Dermis microvascular lymphatic vessel endothelial cell (primary cell): ENCODE measurements at regions not wholly inside any gene's neighbourhood (a gene's known extent, or its start where the extent isn't known, plus 50 kb on each side); places are given as distances from the start of the nearest gene placed in this dataset.
"Not testable (repeated sequence)": the region's sequence is repeated elsewhere in the genome, so short reads cannot be mapped to it uniquely, and the experiment has no call there.

Experiments used
- DNase-seq, 2 donors: peaks; one replicate each; pipeline versions ENCODE4 v3.0.0 to v3.0.0-alpha.2; 2010; ENCODE audit warnings: low read depth in 2 of 2

GRCh38 chr10:55163388-55163979 lies 362.5 kb upstream of the PCDH15 start:
- no peak for DNase-seq

GRCh38 chr10:55162321-55162720 lies 361.3 kb upstream of the PCDH15 start:
- DNase-seq = not testable (repeated sequence)

DNA sequence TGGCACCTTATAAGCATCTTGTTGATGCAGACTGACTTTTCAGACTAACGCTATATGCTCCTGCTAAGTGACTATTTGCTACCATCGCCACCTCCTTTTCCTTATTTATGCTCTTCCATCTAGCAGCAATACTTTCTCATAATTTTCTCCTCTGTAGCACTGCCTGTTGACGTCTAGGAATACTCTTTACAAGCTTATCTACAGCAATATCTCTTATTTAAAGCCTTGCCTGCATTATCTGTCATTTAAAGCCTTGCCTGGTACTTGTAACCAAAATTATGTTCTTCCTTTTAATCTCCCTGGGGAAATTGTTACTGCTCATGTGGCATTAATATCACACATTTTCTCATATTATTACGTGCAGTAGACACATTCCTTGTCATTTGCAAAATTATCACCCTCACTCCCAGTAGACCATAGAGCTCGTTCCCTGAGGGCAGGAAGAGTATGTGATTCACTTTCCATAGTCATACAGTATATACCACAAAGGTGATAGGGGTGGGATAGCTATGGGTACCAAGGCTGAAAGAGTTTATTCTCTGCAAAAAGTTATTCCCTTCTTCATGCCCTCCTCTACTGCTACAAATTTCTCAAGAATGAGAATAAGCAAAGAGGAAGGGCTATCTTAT lies 359.7 kb upstream of the PCDH15 start:
- no peak for DNase-seq

GRCh38 chr10:55158633-55159032 lies 357.6 kb upstream of the PCDH15 start:
- DNase-seq = no peak

DNA sequence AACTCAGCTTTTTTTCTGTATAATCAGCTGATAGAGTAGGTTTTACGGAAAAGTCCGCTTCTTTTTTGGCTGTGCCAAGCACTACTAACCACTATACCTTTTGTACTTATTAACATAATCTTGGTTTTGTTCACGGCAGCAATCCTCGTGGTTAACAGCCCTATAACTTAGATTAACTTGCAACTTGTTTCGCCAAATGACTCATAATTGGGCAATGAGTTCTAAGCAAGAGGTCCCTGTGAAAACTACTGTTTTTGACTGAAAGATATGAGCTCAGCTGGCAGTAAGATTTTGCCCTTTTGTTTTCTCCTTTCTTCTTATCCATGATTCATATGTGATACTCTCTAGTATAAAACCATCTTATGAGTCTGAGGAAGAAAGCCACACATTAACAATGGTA lies 345.0 kb upstream of the PCDH15 start:
- no peak for DNase-seq

- DNase-seq = no peak
These were observed 343.0 kb upstream of the PCDH15 start for GRCh38 chr10:55144001-55144400.

DNA sequence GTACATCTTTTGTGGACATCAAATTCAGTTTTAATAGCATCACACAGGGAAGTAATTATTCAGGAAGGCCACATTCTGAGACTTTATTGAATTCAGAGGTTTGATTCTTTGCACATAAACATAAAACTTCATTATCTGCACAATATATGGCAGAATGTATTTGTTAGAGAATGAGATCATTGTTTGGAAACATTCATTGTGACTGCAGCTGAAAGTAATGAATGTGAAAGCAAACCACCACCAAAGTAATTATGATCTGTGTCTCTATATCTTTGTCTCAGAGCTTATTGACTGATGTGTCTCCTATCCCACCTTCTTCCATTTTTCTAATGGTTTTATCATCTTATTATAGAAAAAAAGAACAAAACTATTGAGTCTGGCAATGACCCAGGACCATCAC lies 340.9 kb upstream of the PCDH15 start:
- DNase-seq = no peak

DNA sequence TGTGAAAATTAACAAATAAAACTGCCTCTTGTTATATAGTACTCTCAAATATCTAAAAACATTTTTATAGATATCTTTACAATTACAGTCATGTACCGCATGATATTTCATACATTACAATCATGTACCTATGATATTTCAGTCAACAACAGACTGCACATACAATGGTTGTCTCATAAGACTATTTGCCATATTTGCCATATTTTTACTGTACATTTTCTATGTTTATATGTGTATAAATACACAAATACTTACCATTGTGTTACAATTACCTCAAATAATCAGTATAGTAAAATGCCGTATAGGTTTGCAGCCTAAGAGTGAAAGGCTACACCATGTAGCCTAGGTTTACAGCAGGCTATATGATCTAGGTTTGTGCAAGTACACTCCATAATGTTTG lies 336.0 kb upstream of the PCDH15 start:
- DNase-seq = no peak

DNA sequence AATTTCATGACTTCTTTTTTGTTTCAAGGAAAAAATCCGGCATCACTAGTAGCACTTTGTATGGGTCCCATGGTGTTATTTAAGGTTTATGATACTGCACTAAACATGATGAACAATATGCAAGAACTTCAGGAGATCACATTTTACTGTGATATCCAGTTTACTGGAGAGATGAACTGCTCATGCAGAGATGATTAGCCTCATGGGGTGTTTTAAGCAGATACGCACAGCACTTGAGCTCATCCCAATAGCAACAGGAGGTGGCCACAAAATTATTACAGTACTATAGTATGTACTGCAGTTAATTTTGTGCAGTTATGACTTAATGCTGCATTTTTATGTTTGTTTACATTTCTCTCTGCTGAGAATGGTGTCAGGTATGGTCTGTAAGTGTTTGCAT lies 303.7 kb upstream of the PCDH15 start:
- DNase-seq = no peak

DNA sequence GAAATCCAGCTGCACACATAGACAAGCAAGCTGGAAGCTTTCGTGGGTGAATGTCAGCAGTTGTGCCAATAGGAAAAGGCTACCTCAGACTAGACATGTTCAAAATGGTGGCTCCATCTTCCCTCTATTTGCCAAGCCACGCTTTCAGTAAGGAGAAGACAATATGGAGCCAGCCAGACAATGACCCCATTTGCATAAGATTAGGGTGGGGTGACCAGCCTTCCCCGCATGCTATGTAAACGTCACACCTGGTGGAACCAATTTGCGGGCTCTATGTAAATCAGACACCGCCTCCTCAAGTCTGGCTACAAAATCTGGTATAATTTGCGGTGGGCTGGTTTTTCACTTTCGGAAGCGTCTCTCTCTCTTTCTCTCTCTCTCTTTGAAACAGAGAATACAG lies 297.4 kb upstream of the PCDH15 start:
- DNase-seq = no peak

DNA sequence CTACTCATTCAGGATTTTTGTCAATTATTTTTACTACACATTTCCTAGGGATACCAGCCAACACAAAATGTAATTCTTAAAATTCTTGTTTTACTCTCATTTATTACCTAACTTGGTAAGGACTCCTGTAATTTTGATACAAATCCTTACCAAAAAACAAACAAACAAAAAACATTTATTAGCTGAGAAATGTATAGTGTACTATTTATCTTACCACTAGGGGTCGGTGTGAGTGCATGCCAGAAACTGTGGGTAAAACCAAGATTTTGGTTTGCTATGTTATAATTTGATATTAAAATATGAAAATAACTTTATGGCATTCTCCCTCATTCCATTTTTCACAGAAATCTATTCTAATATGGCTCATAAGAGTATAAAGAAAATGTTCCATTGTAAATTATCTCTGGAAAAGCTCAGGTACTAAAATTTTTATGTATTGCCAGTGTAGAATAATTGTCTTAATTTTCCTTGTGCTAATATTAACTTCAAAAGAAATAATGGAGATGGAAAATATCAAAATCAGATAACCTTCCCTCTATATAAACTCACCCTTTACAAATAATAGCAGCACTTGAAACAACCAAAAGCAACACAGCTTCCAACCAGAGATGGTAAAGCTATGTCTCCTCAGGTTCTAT lies 290.8 kb upstream of the PCDH15 start:
- DNase-seq = peak in 1 of 2 donors; percentile 2

GRCh38 chr10:55078121-55078520 lies 277.1 kb upstream of the PCDH15 start:
- no peak for DNase-seq

- no peak for DNase-seq
These were observed 264.2 kb upstream of the PCDH15 start for GRCh38 chr10:55065185-55065584.

DNA sequence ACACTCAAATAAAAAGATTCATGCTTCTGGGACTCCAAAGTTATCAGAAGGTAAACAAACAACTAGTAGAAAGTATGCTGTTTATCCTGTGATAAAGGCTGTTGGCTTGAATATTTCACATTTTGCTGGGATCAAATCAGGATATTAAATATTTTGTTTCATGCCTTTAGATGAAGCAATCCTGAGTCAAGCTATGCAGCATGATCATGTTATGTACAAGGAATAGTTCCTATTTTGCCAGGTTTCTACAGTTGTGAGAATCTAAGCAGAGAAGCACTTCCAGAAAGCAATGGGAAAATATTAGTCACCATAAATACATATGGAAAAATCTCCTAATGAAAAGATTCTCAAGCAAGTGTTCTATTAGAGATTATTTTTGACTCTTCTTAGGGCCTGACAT lies 262.8 kb upstream of the PCDH15 start:
- DNase-seq = no peak

DNA sequence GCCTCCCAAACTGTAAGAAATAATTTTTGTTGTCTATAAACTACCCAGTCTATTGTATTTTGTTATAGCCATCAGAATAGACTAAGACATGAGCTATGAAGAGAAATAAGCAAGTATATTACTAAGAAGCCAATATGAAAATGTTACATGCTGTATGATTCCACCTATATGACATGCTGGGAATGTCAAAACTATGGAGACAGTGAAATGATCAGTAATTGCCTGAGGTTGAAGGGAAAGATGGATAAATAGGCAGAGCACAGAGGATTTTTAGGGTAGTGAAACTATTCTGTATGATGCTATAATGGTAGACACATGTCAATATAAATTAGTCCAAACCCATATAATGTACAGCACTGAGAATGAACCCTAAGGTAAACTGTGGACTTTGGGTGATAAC lies 261.3 kb upstream of the PCDH15 start:
- no peak for DNase-seq

GRCh38 chr10:55058800-55059199 lies 257.8 kb upstream of the PCDH15 start:
- DNase-seq = no peak

GRCh38 chr10:55051515-55051914 lies 250.5 kb upstream of the PCDH15 start:
- no peak for DNase-seq

- no peak for DNase-seq
These were observed 247.9 kb upstream of the PCDH15 start for GRCh38 chr10:55048830-55049498.

DNA sequence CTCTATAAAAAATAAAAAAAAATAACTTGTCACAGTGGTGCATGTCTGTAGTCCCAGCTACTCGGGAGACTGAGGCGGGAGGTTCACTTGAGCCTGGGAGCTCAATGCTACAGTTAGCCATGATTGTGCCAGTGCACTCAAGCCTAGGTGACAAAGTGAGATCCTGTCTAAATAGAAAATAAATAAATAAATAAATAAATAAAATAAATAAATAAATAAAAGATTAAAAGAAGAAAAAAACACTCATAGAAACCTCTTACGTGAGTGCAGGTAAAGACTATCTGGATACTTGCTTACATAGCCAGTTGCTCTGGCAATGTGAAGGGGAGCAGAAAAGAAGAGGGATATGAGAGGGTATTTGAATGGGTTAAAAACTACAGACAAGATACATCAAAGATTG lies 242.5 kb upstream of the PCDH15 start:
- DNase-seq = no peak

GRCh38 chr10:55033061-55033460 lies 232.0 kb upstream of the PCDH15 start:
- DNase-seq = no peak

GRCh38 chr10:55024713-55025112 lies 223.7 kb upstream of the PCDH15 start:
- DNase-seq = no peak

DNA sequence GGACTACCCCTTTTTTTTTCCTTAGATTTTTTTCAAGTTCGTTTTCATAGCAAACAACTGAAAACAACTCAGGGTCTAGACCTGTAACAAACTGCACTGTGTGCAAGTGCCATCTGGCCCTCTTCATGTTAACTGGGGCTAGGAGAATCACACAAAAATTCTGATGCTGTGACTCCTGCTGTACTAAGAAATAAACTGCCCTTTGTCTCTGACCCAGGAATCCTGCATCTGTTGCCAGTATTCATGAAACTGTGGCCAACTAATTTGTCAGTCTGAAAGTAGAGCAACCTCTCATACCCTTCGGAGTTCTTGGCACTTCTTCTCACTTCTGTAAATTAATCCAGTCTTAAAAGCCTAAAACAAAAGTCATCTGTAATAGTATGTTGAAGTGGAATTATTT lies 218.4 kb upstream of the PCDH15 start:
- DNase-seq = no peak

GRCh38 chr10:55013318-55013717 lies 212.3 kb upstream of the PCDH15 start:
- no peak for DNase-seq
